Loucy (cell line): ENCODE measurements at regions not wholly inside any gene's neighbourhood (a gene's known extent, or its start where the extent isn't known, plus 50 kb on each side); places are given as distances from the start of the nearest gene placed in this dataset.

Experiments
- H2AFZ ChIP-seq: fragments of 200-600 bp; sonication (generic); 2 replicates; pipeline ENCODE4 v1.6.0; 2016; ENCODE audit warnings: antibody characterized with exemption, mild to moderate bottlenecking, low read length, moderate library complexity
- H3F3A ChIP-seq: fragments of 200-600 bp; 2 replicates; pipeline ENCODE4 v1.6.0; 2016; ENCODE audit warnings: antibody characterized with exemption, low read depth, mild to moderate bottlenecking
- H3K27me3 ChIP-seq: fragments of 200-600 bp; sonication (generic); 2 replicates; pipeline ENCODE4 v1.6.1; 2014; ENCODE audit warnings: low read length, mild to moderate bottlenecking; ENCODE audit not compliant: insufficient read depth, poor library complexity, severe bottlenecking
- H3K36me3 ChIP-seq: fragments of 200-600 bp; sonication (generic); 2 replicates; pipeline ENCODE4 v1.6.1; 2016; ENCODE audit warnings: low read length; ENCODE audit not compliant: insufficient read depth
- H3K4me1 ChIP-seq: fragments of 200-600 bp; sonication (generic); 2 replicates; pipeline ENCODE4 v1.5.1; 2014; ENCODE audit warnings: low read length, mild to moderate bottlenecking; ENCODE audit not compliant: insufficient read depth, poor library complexity, severe bottlenecking
- H3K4me2 ChIP-seq: fragments of 200-600 bp; sonication (generic); 2 replicates; pipeline ENCODE4 v1.6.0; 2014; ENCODE audit warnings: antibody characterized with exemption, low read length, low read depth, mild to moderate bottlenecking; ENCODE audit not compliant: poor library complexity, severe bottlenecking
- H3K4me3 ChIP-seq: fragments of 200-600 bp; sonication (generic); 2 replicates; pipeline ENCODE4 v1.5.1; 2014; ENCODE audit warnings: low read length, mild to moderate bottlenecking, mixed read lengths; ENCODE audit not compliant: poor library complexity, severe bottlenecking
- H3K79me2 ChIP-seq: fragments of 200-600 bp; sonication (generic); 2 replicates; pipeline ENCODE4 v1.6.1; 2014; ENCODE audit warnings: low read length; ENCODE audit not compliant: insufficient read depth
- H3K9ac ChIP-seq: fragments of 200-600 bp; sonication (generic); 2 replicates; pipeline ENCODE4 v1.6.0; 2014; ENCODE audit warnings: mild to moderate bottlenecking, low read depth, low read length, moderate library complexity; ENCODE audit not compliant: poor library complexity, severe bottlenecking
- H3K9me2 ChIP-seq: fragments of 200-600 bp; sonication (generic); replicated peaks from 2 replicates; pipeline ENCODE4 v1.6.1; 2016; ENCODE audit warnings: low read depth, low read length, mixed read lengths
- H3K9me3 ChIP-seq: fragments of 200-600 bp; sonication (generic); 2 replicates; pipeline ENCODE4 v1.6.1; 2014; ENCODE audit warnings: mild to moderate bottlenecking, antibody characterized with exemption, low read length, low read depth; ENCODE audit not compliant: insufficient read depth
- H4K20me1 ChIP-seq: fragments of 200-600 bp; sonication (generic); 2 replicates; pipeline ENCODE4 v1.6.0; 2014; ENCODE audit warnings: antibody characterized with exemption, low read length, mild to moderate bottlenecking; ENCODE audit not compliant: insufficient read depth, poor library complexity, severe bottlenecking
- CTCF ChIP-seq: fragments of 200-600 bp; sonication (generic); conservative IDR thresholded peaks from 2 replicates; pipeline ENCODE4 v1.5.1; 2014; ENCODE audit warnings: mild to moderate bottlenecking, antibody characterized with exemption, low read length
- EZH2phosphoT487 ChIP-seq: fragments of 200-600 bp; IDR thresholded peaks from 2 replicates; pipeline ENCODE4 v1.6.1; 2018; ENCODE audit warnings: antibody characterized with exemption, mild to moderate bottlenecking, moderate library complexity, borderline replicate concordance

GRCh38 chr9:84068872-84069271, 88.3 kb downstream of the RMI1 start:
- Histone ChIP-seq H3K36me3 (no peaks in the 10 kb centered on the region), H3F3A (no peaks in the 10 kb centered on the region)
- TF ChIP-seq EZH2phosphoT487 = no peak
- TF ChIP-seq CTCF = no peak

GRCh38 chr9:84070590-84070989, 90.0 kb downstream of the RMI1 start:
- Histone ChIP-seq H3K4me2 (no peak overlapping the region), H3K36me3 (no peaks in the 10 kb centered on the region), H3K4me1 (no peaks in the 10 kb centered on the region), H3K4me3 (no peak overlapping the region), H3K9me3 (no peaks in the 10 kb centered on the region), H3K9me2 (no peaks in the 10 kb centered on the region), H4K20me1 (no peaks in the 10 kb centered on the region), H3F3A (no peaks in the 10 kb centered on the region), H3K27me3 (no peaks in the 10 kb centered on the region), H3K9ac (no peak overlapping the region), H3K79me2 (no peaks in the 10 kb centered on the region), H2AFZ (no peak overlapping the region)
- TF ChIP-seq EZH2phosphoT487 (no peak), CTCF (no peak)

More at GRCh38 chr9:84068872-84069271, 88.3 kb downstream of the RMI1 start:
- no peak overlapping the region for H3K4me2 ChIP-seq
- H3K9me2 ChIP-seq = no peaks in the 10 kb centered on the region
- H3K9me3 ChIP-seq = no peaks in the 10 kb centered on the region
- no peak overlapping the region for H2AFZ ChIP-seq
- no peak overlapping the region for H3K9ac ChIP-seq
- H3K4me3 ChIP-seq = no peak overlapping the region
- H3K27me3 ChIP-seq = no peaks in the 10 kb centered on the region
- no peaks in the 10 kb centered on the region for H3K4me1 ChIP-seq
- H3K79me2 ChIP-seq = no peaks in the 10 kb centered on the region
- no peaks in the 10 kb centered on the region for H4K20me1 ChIP-seq

- H3K4me2 ChIP-seq = no peak overlapping the region
- no peaks in the 10 kb centered on the region for H4K20me1 ChIP-seq
- H2AFZ ChIP-seq = no peak overlapping the region
- no peaks in the 10 kb centered on the region for H3K9me2 ChIP-seq
- TF ChIP-seq CTCF (no peak), EZH2phosphoT487 (no peak)
- no peaks in the 10 kb centered on the region for H3K4me1 ChIP-seq
- H3K79me2 ChIP-seq = no peaks in the 10 kb centered on the region
- no peaks in the 10 kb centered on the region for H3K27me3 ChIP-seq
- H3K9ac ChIP-seq = no peak overlapping the region
- no peak overlapping the region for H3K4me3 ChIP-seq
- no peaks in the 10 kb centered on the region for H3K36me3 ChIP-seq
- no peaks in the 10 kb centered on the region for H3K9me3 ChIP-seq
- H3F3A ChIP-seq = no peaks in the 10 kb centered on the region
Observed at GRCh38 chr9:84072621-84073180, 92.1 kb downstream of the RMI1 start.
